Neural progenitor cell (in vitro differentiated cells): ENCODE measurements at regions not wholly inside any gene's neighbourhood (a gene's known extent, or its start where the extent isn't known, plus 50 kb on each side); places are given as distances from the start of the nearest gene placed in this dataset.
A peak's percentile ranks its signal among the peaks of the same experiment; 100 is the strongest.

Experiments
- DNase-seq: peaks from one replicate; pipeline ENCODE4 v3.0.0-alpha.2; 2016; ENCODE audit warnings: low spot score
- H2AFZ ChIP-seq: fragments of 200-600 bp; sonication (generic); replicated peaks from 2 replicates; pipeline ENCODE4 v1.6.1; 2016; ENCODE audit warnings: antibody characterized with exemption
- H3F3A ChIP-seq: fragments of 200-600 bp; sonication (generic); 2 replicates; pipeline ENCODE4 v1.6.1; 2016; ENCODE audit warnings: antibody characterized with exemption, low read depth
- H3K27ac ChIP-seq: fragments of 200-600 bp; sonication (generic); 2 replicates; pipeline ENCODE4 v1.5.1; 2016; ENCODE audit warnings: mild to moderate bottlenecking
- H3K27me3 ChIP-seq: fragments of 200-600 bp; sonication (generic); 2 replicates; pipeline ENCODE4 v1.6.1; 2016; ENCODE audit warnings: mild to moderate bottlenecking, moderate library complexity
- H3K36me3 ChIP-seq: fragments of 200-600 bp; sonication (generic); 2 replicates; pipeline ENCODE4 v1.5.1; 2016
- H3K4me1 ChIP-seq: fragments of 200-600 bp; sonication (generic); 2 replicates; pipeline ENCODE4 v1.6.1; 2016; ENCODE audit warnings: mixed run types
- H3K4me2 ChIP-seq: fragments of 200-600 bp; sonication (generic); 2 replicates; pipeline ENCODE4 v1.6.1; 2016
- H3K4me3 ChIP-seq: fragments of 200-600 bp; sonication (generic); 2 replicates; pipeline ENCODE4 v1.5.1; 2016
- H3K79me2 ChIP-seq: fragments of 200-600 bp; sonication (generic); 2 replicates; pipeline ENCODE4 v1.6.1; 2016; ENCODE audit warnings: low read depth
- H3K9ac ChIP-seq: fragments of 200-600 bp; sonication (generic); 2 replicates; pipeline ENCODE4 v1.6.1; 2016
- H3K9me3 ChIP-seq: fragments of 200-600 bp; sonication (generic); 2 replicates; pipeline ENCODE4 v1.5.1; 2016; ENCODE audit warnings: low read depth
- H4K20me1 ChIP-seq: fragments of 200-600 bp; sonication (generic); 2 replicates; pipeline ENCODE4 v1.6.1; 2016; ENCODE audit warnings: low read depth
- H3K27ac Mint-ChIP-seq: 3 replicates; pipeline ENCODE4 v1.8.0; 2021; ENCODE audit warnings: mixed read lengths
- H3K27me3 Mint-ChIP-seq: 2 replicates; pipeline ENCODE4 v1.8.0; 2022; ENCODE audit warnings: low read depth, mild to moderate bottlenecking, inconsistent platforms, moderate library complexity, mixed read lengths; ENCODE audit not compliant: insufficient read depth
- H3K36me3 Mint-ChIP-seq: 3 replicates; pipeline ENCODE4 v1.8.0; 2021; ENCODE audit warnings: mixed read lengths
- H3K4me1 Mint-ChIP-seq: 3 replicates; pipeline ENCODE4 v1.8.0; 2021; ENCODE audit warnings: mixed read lengths
- H3K4me3 Mint-ChIP-seq: 3 replicates; pipeline ENCODE4 v1.8.0; 2021; ENCODE audit warnings: mild to moderate bottlenecking, moderate library complexity, mixed read lengths
- H3K9me3 Mint-ChIP-seq: 3 replicates; pipeline ENCODE4 v1.8.0; 2020; ENCODE audit warnings: mixed read lengths
- CTCF ChIP-seq: fragments of 200-600 bp; sonication (generic); IDR thresholded peaks from 2 replicates; pipeline ENCODE4 v1.5.1; 2017; ENCODE audit warnings: antibody characterized with exemption, mild to moderate bottlenecking
- EZH2 ChIP-seq: fragments of 200-600 bp; sonication (generic); IDR thresholded peaks from 2 replicates; pipeline ENCODE4 v1.6.1; 2017; ENCODE audit warnings: antibody characterized with exemption, mild to moderate bottlenecking, moderate library complexity
- EZH2phosphoT487 ChIP-seq: fragments of 200-600 bp; sonication (generic); IDR thresholded peaks from 2 replicates; pipeline ENCODE4 v1.6.1; 2017; ENCODE audit warnings: antibody characterized with exemption

GRCh38 chr15:85905751-85906450 is 111.2 kb upstream of the KLHL25 start:
- H3K4me3 ChIP-seq, result no peak overlapping the region
- no peaks in the 10 kb centered on the region for H3K79me2 ChIP-seq
- Mint-ChIP-seq H3K4me3 (no peak overlapping the region), H3K9me3 (no peaks in the 10 kb centered on the region), H3K36me3 (no peaks in the 10 kb centered on the region), H3K4me1 (peaks cover 26% of the 10 kb centered on the region), H3K27ac (peak overlapping the region; percentile 71), H3K27me3 (peaks cover 7% of the 10 kb centered on the region)
- no peaks in the 10 kb centered on the region for H3K9me3 ChIP-seq
- H2AFZ ChIP-seq, result peak overlapping the region; percentile 76
- H3K9ac ChIP-seq, result no peak overlapping the region
- H3K4me1 ChIP-seq, result peaks cover 24% of the 10 kb centered on the region
- no peak overlapping the region for H3K27ac ChIP-seq
- H4K20me1 ChIP-seq, result no peaks in the 10 kb centered on the region
- H3K36me3 ChIP-seq, result no peaks in the 10 kb centered on the region
- DNase-seq, result no peak
- no peaks in the 10 kb centered on the region for H3F3A ChIP-seq
- no peaks in the 10 kb centered on the region for H3K27me3 ChIP-seq
- H3K4me2 ChIP-seq, result no peak overlapping the region
- no peak for TF ChIP-seq EZH2
- TF ChIP-seq EZH2phosphoT487, result no peak
- TF ChIP-seq CTCF, result no peak

GRCh38 chr15:85906640-85907039 is 111.9 kb upstream of the KLHL25 start:
- Histone ChIP-seq H3K27me3 (no peaks in the 10 kb centered on the region), H3K27ac (no peak overlapping the region), H3K9me3 (no peaks in the 10 kb centered on the region), H3F3A (no peaks in the 10 kb centered on the region), H3K4me1 (peaks cover 28% of the 10 kb centered on the region), H4K20me1 (no peaks in the 10 kb centered on the region), H2AFZ (peak overlapping the region; percentile 76), H3K4me3 (no peak overlapping the region), H3K36me3 (no peaks in the 10 kb centered on the region), H3K9ac (no peak overlapping the region), H3K4me2 (no peak overlapping the region), H3K79me2 (no peaks in the 10 kb centered on the region)
- no peak for DNase-seq
- H3K4me1 Mint-ChIP-seq, result peaks cover 21% of the 10 kb centered on the region
- TF ChIP-seq EZH2phosphoT487, result no peak
- TF ChIP-seq EZH2, result no peak
- TF ChIP-seq CTCF, result no peak
- H3K27me3 Mint-ChIP-seq, result peaks cover 9% of the 10 kb centered on the region
- no peaks in the 10 kb centered on the region for H3K36me3 Mint-ChIP-seq
- H3K4me3 Mint-ChIP-seq, result no peak overlapping the region
- no peak overlapping the region for H3K27ac Mint-ChIP-seq
- H3K9me3 Mint-ChIP-seq, result no peaks in the 10 kb centered on the region

- Mint-ChIP-seq H3K4me3 (no peak overlapping the region), H3K36me3 (no peaks in the 10 kb centered on the region), H3K27ac (no peak overlapping the region), H3K9me3 (no peaks in the 10 kb centered on the region), H3K4me1 (peaks cover 18% of the 10 kb centered on the region), H3K27me3 (peaks cover 9% of the 10 kb centered on the region)
- Histone ChIP-seq H3K27ac (peak overlapping the region; percentile 22), H3K4me2 (peak overlapping the region; percentile 56), H3K27me3 (no peaks in the 10 kb centered on the region), H3K4me1 (peaks cover 19% of the 10 kb centered on the region), H3K36me3 (no peaks in the 10 kb centered on the region), H3K9ac (no peak overlapping the region), H3K79me2 (no peaks in the 10 kb centered on the region), H2AFZ (peak overlapping the region; percentile 92), H3K9me3 (no peaks in the 10 kb centered on the region), H3F3A (no peaks in the 10 kb centered on the region), H4K20me1 (no peaks in the 10 kb centered on the region), H3K4me3 (no peak overlapping the region)
- no peak for TF ChIP-seq EZH2phosphoT487
- no peak for TF ChIP-seq CTCF
- no peak for TF ChIP-seq EZH2
- peak; percentile 25 for DNase-seq
Observed at GRCh38 chr15:85910834-85911233, 116.1 kb upstream of the KLHL25 start.
